ENCODE measurements at regions not wholly inside any gene's neighbourhood (a gene's known extent, or its start where the extent isn't known, plus 50 kb on each side); places are given as distances from the start of the nearest gene placed in this dataset.

DNA sequence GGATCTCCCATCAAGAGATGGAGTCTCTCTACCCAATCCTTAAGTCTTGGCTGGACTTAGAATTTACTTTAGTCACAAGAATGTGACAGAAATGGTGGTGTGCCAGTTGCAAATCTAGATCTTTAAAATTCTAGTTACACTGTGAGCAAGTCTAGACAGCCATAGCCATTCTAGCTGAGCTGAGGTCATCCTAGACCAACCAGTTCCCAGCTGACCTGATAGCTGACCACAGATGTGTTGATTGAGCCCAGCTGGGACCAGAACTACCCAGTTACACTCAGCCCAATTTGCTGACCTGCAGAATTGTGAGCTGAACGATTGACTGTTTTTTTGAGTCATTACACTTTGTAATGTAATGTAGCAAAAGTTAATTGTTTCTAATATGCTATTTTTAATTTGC lies 251.8 kb downstream of the ADGRL2 start:
- intact Hi-C loops (cut with micrococcal nuclease; ENCODE audit: unreplicated experiment): no loop called here
- CTCF ChIA-PET: no interaction called here

DNA sequence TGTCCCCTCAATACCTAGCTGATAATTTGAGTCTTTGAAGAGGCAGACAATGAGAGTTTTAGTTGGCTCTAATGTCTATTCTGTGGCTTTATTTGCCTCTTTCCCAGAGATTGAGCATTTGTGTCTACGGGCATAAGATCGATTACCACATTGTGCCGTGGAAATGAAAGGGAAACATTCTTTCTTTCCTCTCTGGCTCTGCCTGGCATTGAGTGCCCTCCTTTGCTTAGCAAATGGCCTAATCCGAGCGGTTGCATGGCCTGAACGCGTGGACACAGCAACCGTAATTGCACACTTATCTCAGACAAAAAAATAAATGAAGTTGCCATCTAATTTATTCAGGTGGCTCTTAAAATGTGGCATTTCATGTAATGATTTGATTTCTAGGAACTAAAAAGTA lies 247.9 kb downstream of the ADGRL2 start:
- Histone ChIP-seq H3K4me3 (ENCODE audit: low read depth, low read length, poor library complexity, severe bottlenecking) (no peak overlapping the region), H3K27ac (ENCODE audit: low read depth, low read length, poor library complexity, severe bottlenecking) (no peak overlapping the region)
- POLR2A ChIA-PET (ENCODE audit: low non-redundant PET): no interaction called here

More for the DNA sequence above, 251.8 kb downstream of the ADGRL2 start:
- DNase-seq (ENCODE audit: low spot score): no peak
- no peak overlapping the region for H3K4me3 ChIP-seq (ENCODE audit: low read depth, low read length, poor library complexity, severe bottlenecking)
- H3K4me1 ChIP-seq (ENCODE audit: insufficient read depth, low read length, poor library complexity, severe bottlenecking): no peaks in the 10 kb centered on the region
- BruUV-seq (replicated peaks): no TSS peak
- no peaks in the 10 kb centered on the region for H3K9me3 ChIP-seq (ENCODE audit: low read depth, low read length, poor library complexity, severe bottlenecking)
- peaks cover 9% of the 10 kb centered on the region for H3K27me3 ChIP-seq (replicated peaks; ENCODE audit: insufficient read depth, low read depth, low read length, poor library complexity)
- no peaks in the 10 kb centered on the region for H3K36me3 ChIP-seq (ENCODE audit: insufficient read depth, low read length, poor library complexity, severe bottlenecking)
- TF ChIP-seq, protein P1, sequence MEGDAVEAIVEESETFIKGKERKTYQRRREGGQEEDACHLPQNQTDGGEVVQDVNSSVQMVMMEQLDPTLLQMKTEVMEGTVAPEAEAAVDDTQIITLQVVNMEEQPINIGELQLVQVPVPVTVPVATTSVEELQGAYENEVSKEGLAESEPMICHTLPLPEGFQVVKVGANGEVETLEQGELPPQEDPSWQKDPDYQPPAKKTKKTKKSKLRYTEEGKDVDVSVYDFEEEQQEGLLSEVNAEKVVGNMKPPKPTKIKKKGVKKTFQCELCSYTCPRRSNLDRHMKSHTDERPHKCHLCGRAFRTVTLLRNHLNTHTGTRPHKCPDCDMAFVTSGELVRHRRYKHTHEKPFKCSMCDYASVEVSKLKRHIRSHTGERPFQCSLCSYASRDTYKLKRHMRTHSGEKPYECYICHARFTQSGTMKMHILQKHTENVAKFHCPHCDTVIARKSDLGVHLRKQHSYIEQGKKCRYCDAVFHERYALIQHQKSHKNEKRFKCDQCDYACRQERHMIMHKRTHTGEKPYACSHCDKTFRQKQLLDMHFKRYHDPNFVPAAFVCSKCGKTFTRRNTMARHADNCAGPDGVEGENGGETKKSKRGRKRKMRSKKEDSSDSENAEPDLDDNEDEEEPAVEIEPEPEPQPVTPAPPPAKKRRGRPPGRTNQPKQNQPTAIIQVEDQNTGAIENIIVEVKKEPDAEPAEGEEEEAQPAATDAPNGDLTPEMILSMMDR (conservative IDR thresholded peaks at IDR 0.05; ENCODE audit: low read depth, low read length): no peak
- TF ChIP-seq EZH2 (IDR thresholded peaks at IDR 0.05; ENCODE audit: borderline replicate concordance, low read depth, low read length, poor library complexity, severe bottlenecking): no peak
- POLR2A ChIA-PET (ENCODE audit: low non-redundant PET): no interaction called here
- H3K27ac ChIP-seq (ENCODE audit: low read depth, low read length, poor library complexity, severe bottlenecking): no peak overlapping the region

GRCh38 chr1:82045221-82045620 lies 244.5 kb downstream of the ADGRL2 start:
- no peak for DNase-seq (ENCODE audit: low spot score)
- peaks cover 22% of the 10 kb centered on the region for H3K27me3 ChIP-seq (replicated peaks; ENCODE audit: insufficient read depth, low read depth, low read length, poor library complexity)
- ChIA-PET POLR2A (ENCODE audit: low non-redundant PET) (no interaction called here), CTCF (no interaction called here)
- intact Hi-C loops (cut with micrococcal nuclease; ENCODE audit: unreplicated experiment): no loop called here
- BruUV-seq (replicated peaks): no TSS peak
- H3K4me3 ChIP-seq (ENCODE audit: low read depth, low read length, poor library complexity, severe bottlenecking): no peak overlapping the region
- H3K27ac ChIP-seq (ENCODE audit: low read depth, low read length, poor library complexity, severe bottlenecking): no peak overlapping the region
- TF ChIP-seq EZH2 (IDR thresholded peaks at IDR 0.05; ENCODE audit: borderline replicate concordance, low read depth, low read length, poor library complexity, severe bottlenecking): no peak
- TF ChIP-seq, protein P1 (conservative IDR thresholded peaks at IDR 0.05; ENCODE audit: low read depth, low read length): no peak
- H3K9me3 ChIP-seq (ENCODE audit: low read depth, low read length, poor library complexity, severe bottlenecking): no peaks in the 10 kb centered on the region
- no peaks in the 10 kb centered on the region for H3K4me1 ChIP-seq (ENCODE audit: insufficient read depth, low read length, poor library complexity, severe bottlenecking)
- no peaks in the 10 kb centered on the region for H3K36me3 ChIP-seq (ENCODE audit: insufficient read depth, low read length, poor library complexity, severe bottlenecking)

More for the DNA sequence above, 247.9 kb downstream of the ADGRL2 start:
- CTCF ChIA-PET: no interaction called here
- no TSS peak for BruUV-seq (replicated peaks)
- Histone ChIP-seq H3K27me3 (replicated peaks; ENCODE audit: insufficient read depth, low read depth, low read length, poor library complexity) (peaks cover 15% of the 10 kb centered on the region), H3K9me3 (ENCODE audit: low read depth, low read length, poor library complexity, severe bottlenecking) (no peaks in the 10 kb centered on the region), H3K36me3 (ENCODE audit: insufficient read depth, low read length, poor library complexity, severe bottlenecking) (no peaks in the 10 kb centered on the region), H3K4me1 (ENCODE audit: insufficient read depth, low read length, poor library complexity, severe bottlenecking) (no peaks in the 10 kb centered on the region)
- intact Hi-C loops (cut with micrococcal nuclease; ENCODE audit: unreplicated experiment): no loop called here
- no peak for TF ChIP-seq EZH2 (IDR thresholded peaks at IDR 0.05; ENCODE audit: borderline replicate concordance, low read depth, low read length, poor library complexity, severe bottlenecking)
- TF ChIP-seq, protein P1 (conservative IDR thresholded peaks at IDR 0.05; ENCODE audit: low read depth, low read length): no peak
- DNase-seq (ENCODE audit: low spot score): no peak

Data from A673 (cell line).